ENCODE measurements at regions not wholly inside any gene's neighbourhood (a gene's known extent, or its start where the extent isn't known, plus 50 kb on each side); places are given as distances from the start of the nearest gene placed in this dataset.

DNA sequence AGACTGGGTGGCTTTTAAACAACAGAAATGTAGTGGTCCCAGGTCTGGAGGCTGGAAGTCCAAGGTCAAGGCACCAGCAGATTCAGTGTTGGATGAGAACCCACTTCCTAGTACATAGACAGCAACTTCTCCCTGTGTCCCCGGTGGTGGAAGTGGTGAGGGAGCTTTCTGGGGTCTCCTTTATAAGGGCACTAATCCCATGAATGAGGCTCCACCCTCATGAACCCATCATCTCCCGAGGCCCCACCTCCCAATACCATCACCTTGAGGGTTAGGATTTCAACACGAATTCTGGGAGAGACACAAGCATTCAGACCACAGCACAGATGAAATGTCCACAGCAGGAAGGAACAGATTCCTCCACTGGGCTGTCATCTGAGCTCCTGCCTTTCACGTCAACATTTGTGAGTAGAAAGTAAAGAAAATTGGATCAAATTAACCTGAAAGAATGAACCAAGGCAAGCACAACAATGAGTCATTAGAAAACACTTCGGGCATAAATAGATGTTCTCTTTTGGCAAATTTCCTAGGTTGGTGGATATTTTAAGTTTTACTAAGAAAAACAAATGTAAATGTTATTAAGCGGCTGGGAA, 130.7 kb downstream of the RNASET2 start:
- Histone ChIP-seq H3K4me3 (ENCODE audit: insufficient read depth, low read depth, low read length) (no peak overlapping the region), H3K27ac (ENCODE audit: insufficient read depth, low read depth, low read length, poor library complexity, severe bottlenecking) (no peak overlapping the region), H3K36me3 (ENCODE audit: control insufficient read depth, insufficient read depth, low read length) (no peaks in the 10 kb centered on the region), H3K27me3 (ENCODE audit: control insufficient read depth, insufficient read depth, low read length, poor library complexity, severe bottlenecking) (no peaks in the 10 kb centered on the region), H3K4me1 (ENCODE audit: control insufficient read depth, insufficient read depth, low read length) (no peaks in the 10 kb centered on the region), H3K9me3 (ENCODE audit: control insufficient read depth, low read length) (no peaks in the 10 kb centered on the region)
- WGBS, 2 experiments, result 89 to 93% methylated on average over 5 to 6 of the region's 6 CpGs

DNA sequence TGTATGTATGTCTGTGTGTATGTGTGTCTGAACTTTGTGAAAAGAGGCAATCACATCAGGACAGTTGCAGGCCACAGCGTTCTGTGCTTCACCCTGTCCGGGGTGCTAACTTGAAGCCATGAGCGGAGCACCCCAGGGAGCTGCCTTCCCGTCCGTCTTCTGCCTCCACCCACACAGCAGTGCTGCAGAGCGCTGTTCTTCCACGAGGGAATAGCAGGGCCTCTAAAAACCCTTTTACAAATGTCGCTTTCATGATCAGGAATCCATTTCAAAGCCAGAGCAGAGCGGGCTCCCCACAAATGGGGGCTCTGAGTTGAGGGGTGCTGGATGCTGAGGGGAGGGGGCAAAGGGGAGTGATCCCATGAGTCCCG, 131.5 kb downstream of the RNASET2 start:
- Histone ChIP-seq H3K27me3 (ENCODE audit: control insufficient read depth, insufficient read depth, low read length, poor library complexity, severe bottlenecking) (no peaks in the 10 kb centered on the region), H3K27ac (ENCODE audit: insufficient read depth, low read depth, low read length, poor library complexity, severe bottlenecking) (no peak overlapping the region), H3K4me1 (ENCODE audit: control insufficient read depth, insufficient read depth, low read length) (no peaks in the 10 kb centered on the region), H3K4me3 (ENCODE audit: insufficient read depth, low read depth, low read length) (no peak overlapping the region), H3K9me3 (ENCODE audit: control insufficient read depth, low read length) (no peaks in the 10 kb centered on the region), H3K36me3 (ENCODE audit: control insufficient read depth, insufficient read depth, low read length) (no peaks in the 10 kb centered on the region)
- 83 to 84% methylated on average over 10 of the region's 10 CpGs for WGBS, 2 experiments

DNA sequence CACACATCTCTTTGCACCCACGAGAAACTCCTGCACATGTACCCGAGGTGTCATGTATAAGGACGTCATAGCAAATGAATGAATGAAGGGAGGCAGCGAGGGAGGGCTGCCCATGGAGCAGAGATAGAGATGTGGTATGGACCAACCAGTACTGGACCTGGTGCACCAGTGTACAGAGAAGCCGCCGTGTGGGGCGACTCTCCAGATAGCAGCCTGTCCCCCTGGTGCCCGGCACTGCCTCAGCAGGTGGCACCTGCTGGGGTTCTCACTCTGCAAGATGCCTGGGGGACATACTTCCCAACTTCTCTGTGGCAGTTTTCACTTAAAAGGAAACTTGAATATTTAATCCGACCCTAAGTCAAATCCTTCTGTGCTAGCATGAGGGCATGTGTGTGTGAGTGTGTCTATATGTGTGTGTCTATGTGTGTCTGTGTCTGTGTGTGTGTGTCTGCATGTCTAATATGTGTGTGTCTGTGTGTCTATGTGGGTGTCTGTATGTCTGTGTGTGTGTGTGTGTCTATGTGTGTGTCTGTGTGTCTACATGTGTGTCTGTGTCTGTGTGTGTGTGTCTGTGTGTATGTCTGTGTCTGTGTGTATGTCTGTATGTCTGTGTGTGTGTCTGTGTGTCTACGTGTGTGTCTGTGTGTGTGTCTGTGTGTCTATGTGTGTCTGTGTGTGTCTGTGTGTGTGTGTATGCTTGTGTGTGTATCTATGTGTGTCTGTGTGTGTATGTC, 132.0 kb downstream of the RNASET2 start:
- Histone ChIP-seq H3K36me3 (ENCODE audit: control insufficient read depth, insufficient read depth, low read length) (no peaks in the 10 kb centered on the region), H3K27ac (ENCODE audit: insufficient read depth, low read depth, low read length, poor library complexity, severe bottlenecking) (no peak overlapping the region), H3K4me3 (ENCODE audit: insufficient read depth, low read depth, low read length) (no peak overlapping the region), H3K27me3 (ENCODE audit: control insufficient read depth, insufficient read depth, low read length, poor library complexity, severe bottlenecking) (no peaks in the 10 kb centered on the region), H3K9me3 (ENCODE audit: control insufficient read depth, low read length) (no peaks in the 10 kb centered on the region), H3K4me1 (ENCODE audit: control insufficient read depth, insufficient read depth, low read length) (no peaks in the 10 kb centered on the region)
- 91 to 92% methylated on average over 10 of the region's 10 CpGs for WGBS, 2 experiments

DNA sequence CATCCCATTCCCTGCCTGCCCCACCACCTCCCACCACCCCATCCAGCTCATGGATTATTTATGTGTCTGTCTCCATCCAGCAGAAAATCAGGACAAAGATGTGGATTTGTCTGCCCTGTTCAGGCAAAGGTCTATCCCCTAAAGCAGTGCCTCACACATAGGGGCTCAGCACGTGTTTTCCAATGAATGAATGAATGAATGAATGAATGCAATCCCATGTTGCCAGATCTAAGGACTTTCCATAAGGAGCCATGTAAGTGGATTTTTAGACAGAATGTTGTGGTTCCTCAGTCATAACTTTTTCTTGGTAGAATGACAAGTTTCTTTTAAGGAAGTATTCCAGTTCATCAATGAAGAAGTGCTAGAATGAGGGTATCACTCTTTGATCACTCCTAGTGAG, 133.7 kb downstream of the RNASET2 start:
- Histone ChIP-seq H3K9me3 (ENCODE audit: control insufficient read depth, low read length) (no peaks in the 10 kb centered on the region), H3K36me3 (ENCODE audit: control insufficient read depth, insufficient read depth, low read length) (no peaks in the 10 kb centered on the region), H3K27me3 (ENCODE audit: control insufficient read depth, insufficient read depth, low read length, poor library complexity, severe bottlenecking) (no peaks in the 10 kb centered on the region), H3K27ac (ENCODE audit: insufficient read depth, low read depth, low read length, poor library complexity, severe bottlenecking) (no peak overlapping the region), H3K4me3 (ENCODE audit: insufficient read depth, low read depth, low read length) (no peak overlapping the region), H3K4me1 (ENCODE audit: control insufficient read depth, insufficient read depth, low read length) (no peaks in the 10 kb centered on the region)
- WGBS, 2 experiments, result 85 to 100% methylated on average over 1 of the region's 1 CpG

DNA sequence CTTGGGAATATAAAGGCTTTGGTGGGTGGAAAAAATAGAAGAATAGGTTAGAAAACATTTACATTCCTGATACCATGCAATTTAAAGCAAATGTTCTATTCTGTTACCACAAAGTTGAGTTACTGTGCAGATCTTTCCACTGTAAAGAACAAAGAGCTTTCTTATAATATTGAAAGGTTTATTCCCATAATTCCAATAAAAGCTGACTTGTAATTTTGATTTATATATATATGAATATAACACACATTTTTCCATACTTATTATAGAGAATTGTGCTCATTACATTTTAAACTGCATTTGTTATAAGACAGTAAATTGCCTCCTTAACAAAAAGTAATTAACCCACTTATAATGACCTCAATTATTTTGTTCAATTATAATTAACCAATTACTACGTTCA, 135.9 kb downstream of the RNASET2 start:
- H3K27ac ChIP-seq (ENCODE audit: insufficient read depth, low read depth, low read length, poor library complexity, severe bottlenecking), result no peak overlapping the region
- H3K9me3 ChIP-seq (ENCODE audit: control insufficient read depth, low read length), result no peaks in the 10 kb centered on the region
- H3K4me3 ChIP-seq (ENCODE audit: insufficient read depth, low read depth, low read length), result no peak overlapping the region
- 82 to 94% methylated on average over 1 of the region's 1 CpG for WGBS, 2 experiments
- no peaks in the 10 kb centered on the region for H3K27me3 ChIP-seq (ENCODE audit: control insufficient read depth, insufficient read depth, low read length, poor library complexity, severe bottlenecking)
- no peaks in the 10 kb centered on the region for H3K36me3 ChIP-seq (ENCODE audit: control insufficient read depth, insufficient read depth, low read length)
- no peaks in the 10 kb centered on the region for H3K4me1 ChIP-seq (ENCODE audit: control insufficient read depth, insufficient read depth, low read length)

DNA sequence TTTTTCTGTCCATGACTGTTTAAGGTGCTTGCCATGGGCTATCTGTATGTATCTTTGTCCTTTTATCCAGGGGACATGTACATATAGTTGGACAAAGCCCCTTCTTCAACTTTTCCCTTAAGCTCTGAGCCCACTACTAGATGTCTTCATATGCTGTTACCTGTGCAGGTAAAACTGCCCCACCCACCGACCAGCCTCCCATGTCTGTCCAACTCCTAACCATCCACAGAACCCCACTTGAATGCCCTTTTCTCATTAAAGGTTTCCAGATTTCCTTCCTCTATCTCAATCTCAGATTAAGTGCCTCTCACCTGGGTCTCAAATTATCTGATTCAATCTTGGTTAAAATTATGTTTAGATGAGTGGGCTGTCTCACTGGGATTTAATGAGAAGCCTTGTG, 136.3 kb downstream of the RNASET2 start:
- Histone ChIP-seq H3K4me3 (ENCODE audit: insufficient read depth, low read depth, low read length) (no peak overlapping the region), H3K27ac (ENCODE audit: insufficient read depth, low read depth, low read length, poor library complexity, severe bottlenecking) (no peak overlapping the region), H3K4me1 (ENCODE audit: control insufficient read depth, insufficient read depth, low read length) (no peaks in the 10 kb centered on the region), H3K9me3 (ENCODE audit: control insufficient read depth, low read length) (no peaks in the 10 kb centered on the region), H3K27me3 (ENCODE audit: control insufficient read depth, insufficient read depth, low read length, poor library complexity, severe bottlenecking) (no peaks in the 10 kb centered on the region), H3K36me3 (ENCODE audit: control insufficient read depth, insufficient read depth, low read length) (no peaks in the 10 kb centered on the region)
- 88 to 91% methylated on average over 1 of the region's 1 CpG for WGBS, 2 experiments

DNA sequence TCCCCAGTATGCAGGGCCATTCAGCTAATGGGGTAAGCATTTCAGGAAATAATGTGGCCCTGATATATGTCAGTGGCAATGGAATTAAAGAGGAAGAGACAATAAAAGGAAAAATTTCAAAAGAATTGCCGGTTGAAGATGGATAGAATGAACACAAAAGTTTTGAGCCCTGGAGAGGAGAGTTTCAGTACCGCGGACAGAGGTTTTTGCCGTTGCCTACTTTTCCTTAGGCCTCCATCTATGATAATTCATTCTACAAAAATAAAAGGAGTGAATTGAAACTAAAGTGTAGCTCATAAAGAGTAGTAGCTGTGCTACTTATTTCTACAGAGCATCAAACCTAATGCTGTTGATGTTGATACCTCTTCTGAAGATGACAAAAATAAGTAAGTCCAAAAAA, 140.7 kb downstream of the RNASET2 start:
- WGBS, 2 experiments, result 74 to 79% methylated on average over 3 to 4 of the region's 4 CpGs
- no peaks in the 10 kb centered on the region for H3K36me3 ChIP-seq (ENCODE audit: control insufficient read depth, insufficient read depth, low read length)
- no peak overlapping the region for H3K4me3 ChIP-seq (ENCODE audit: insufficient read depth, low read depth, low read length)
- no peaks in the 10 kb centered on the region for H3K27me3 ChIP-seq (ENCODE audit: control insufficient read depth, insufficient read depth, low read length, poor library complexity, severe bottlenecking)
- H3K9me3 ChIP-seq (ENCODE audit: control insufficient read depth, low read length), result no peaks in the 10 kb centered on the region
- H3K27ac ChIP-seq (ENCODE audit: insufficient read depth, low read depth, low read length, poor library complexity, severe bottlenecking), result no peak overlapping the region
- no peaks in the 10 kb centered on the region for H3K4me1 ChIP-seq (ENCODE audit: control insufficient read depth, insufficient read depth, low read length)

DNA sequence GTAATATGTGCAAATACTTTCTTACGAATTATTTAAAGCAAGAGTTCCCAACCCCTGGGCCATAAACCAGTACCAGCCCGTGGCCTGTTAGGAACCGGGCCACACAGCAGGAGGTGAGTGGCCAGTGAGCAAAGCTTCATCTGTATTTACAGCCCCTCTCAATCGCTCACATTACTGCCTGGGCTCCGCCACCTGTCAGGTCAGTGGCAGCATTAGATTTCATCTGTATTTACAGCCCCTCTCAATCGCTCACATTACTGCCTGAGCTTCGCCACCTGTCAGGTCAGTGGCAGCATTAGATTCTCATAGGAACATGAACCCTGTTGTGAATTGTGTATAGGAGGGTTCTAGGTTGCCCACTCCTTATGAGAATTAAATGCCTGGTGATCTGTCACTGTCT, 142.0 kb downstream of the RNASET2 start:
- WGBS, 2 experiments, result 78% methylated on average over 7 of the region's 7 CpGs
- no peaks in the 10 kb centered on the region for H3K4me1 ChIP-seq (ENCODE audit: control insufficient read depth, insufficient read depth, low read length)
- H3K9me3 ChIP-seq (ENCODE audit: control insufficient read depth, low read length), result no peaks in the 10 kb centered on the region
- no peak overlapping the region for H3K4me3 ChIP-seq (ENCODE audit: insufficient read depth, low read depth, low read length)
- H3K27ac ChIP-seq (ENCODE audit: insufficient read depth, low read depth, low read length, poor library complexity, severe bottlenecking), result no peak overlapping the region
- H3K27me3 ChIP-seq (ENCODE audit: control insufficient read depth, insufficient read depth, low read length, poor library complexity, severe bottlenecking), result no peaks in the 10 kb centered on the region
- no peaks in the 10 kb centered on the region for H3K36me3 ChIP-seq (ENCODE audit: control insufficient read depth, insufficient read depth, low read length)

DNA sequence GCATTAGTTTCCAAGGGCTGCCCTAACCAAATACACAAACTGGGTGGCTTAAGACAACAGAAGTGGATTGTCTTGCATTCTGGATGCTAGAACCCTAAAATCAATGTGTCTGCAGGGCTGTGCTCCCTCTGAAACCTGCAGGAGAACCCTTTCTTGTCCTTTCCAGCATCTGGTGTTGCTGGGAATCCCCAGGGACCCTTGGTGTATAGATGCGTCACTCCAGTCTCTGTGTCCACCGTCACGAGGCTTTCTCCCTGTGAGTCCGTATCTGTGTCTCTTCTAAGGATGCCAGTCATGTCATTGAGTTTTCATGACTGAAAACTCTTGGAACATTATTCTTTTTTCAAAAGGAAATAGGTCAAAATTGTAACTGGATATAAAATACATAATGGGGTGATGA, 142.9 kb downstream of the RNASET2 start:
- no peaks in the 10 kb centered on the region for H3K36me3 ChIP-seq (ENCODE audit: control insufficient read depth, insufficient read depth, low read length)
- H3K27me3 ChIP-seq (ENCODE audit: control insufficient read depth, insufficient read depth, low read length, poor library complexity, severe bottlenecking), result no peaks in the 10 kb centered on the region
- no peak overlapping the region for H3K27ac ChIP-seq (ENCODE audit: insufficient read depth, low read depth, low read length, poor library complexity, severe bottlenecking)
- WGBS, 2 experiments, result 90 to 91% methylated on average over 4 of the region's 4 CpGs
- H3K4me1 ChIP-seq (ENCODE audit: control insufficient read depth, insufficient read depth, low read length), result no peaks in the 10 kb centered on the region
- no peak overlapping the region for H3K4me3 ChIP-seq (ENCODE audit: insufficient read depth, low read depth, low read length)
- no peaks in the 10 kb centered on the region for H3K9me3 ChIP-seq (ENCODE audit: control insufficient read depth, low read length)

DNA sequence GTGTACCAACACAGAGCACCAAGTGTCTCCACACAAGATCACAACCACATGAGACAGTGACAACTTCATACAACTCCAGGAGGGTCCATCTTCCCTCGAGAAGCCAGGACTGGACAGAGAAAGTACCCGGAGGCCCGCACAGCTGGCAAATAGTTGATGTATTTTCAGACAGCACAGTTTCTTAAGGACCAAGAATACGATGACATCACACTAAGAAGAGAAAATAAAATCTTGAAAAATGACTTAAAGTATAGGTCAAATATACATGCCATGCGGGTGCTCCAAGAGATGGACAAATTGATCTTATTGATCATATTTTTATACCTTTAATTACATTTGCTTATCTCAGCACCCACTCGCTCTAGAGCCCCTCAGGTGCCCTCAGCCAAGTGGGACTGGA, 145.5 kb downstream of the RNASET2 start:
- Histone ChIP-seq H3K4me3 (ENCODE audit: insufficient read depth, low read depth, low read length) (no peak overlapping the region), H3K4me1 (ENCODE audit: control insufficient read depth, insufficient read depth, low read length) (no peaks in the 10 kb centered on the region), H3K9me3 (ENCODE audit: control insufficient read depth, low read length) (no peaks in the 10 kb centered on the region), H3K27ac (ENCODE audit: insufficient read depth, low read depth, low read length, poor library complexity, severe bottlenecking) (no peak overlapping the region), H3K27me3 (ENCODE audit: control insufficient read depth, insufficient read depth, low read length, poor library complexity, severe bottlenecking) (no peaks in the 10 kb centered on the region), H3K36me3 (ENCODE audit: control insufficient read depth, insufficient read depth, low read length) (no peaks in the 10 kb centered on the region)
- 83 to 84% methylated on average over 4 to 6 of the region's 6 CpGs for WGBS, 2 experiments

Data from ectodermal cell (in vitro differentiated cells).